Thyroid gland (tissue), 4 donors: ENCODE measurements at regions not wholly inside any gene's neighbourhood (a gene's known extent, or its start where the extent isn't known, plus 50 kb on each side); places are given as distances from the start of the nearest gene placed in this dataset.
"Not testable (repeated sequence)": the region's sequence is repeated elsewhere in the genome, so short reads cannot be mapped to it uniquely, and the experiment has no call there.

Experiments used
- CTCF ChIP-seq, 6 experiments: fragments of 200-600 bp in 3 of 6; fragments of 450-650 bp in 3 of 6; sonication (generic) in 3 of 6; IDR thresholded peaks; one replicate each; pipeline ENCODE4 v1.5.1; 2016 to 2019; ENCODE audit warnings: antibody characterized with exemption in 6 of 6, mild to moderate bottlenecking in 2 of 6, inconsistent platforms in 1 of 6, moderate library complexity in 1 of 6
- POLR2A ChIP-seq, 2 donors: fragments of 450-650 bp; IDR thresholded peaks; one replicate each; pipeline ENCODE4 v1.6.1; 2017; ENCODE audit warnings: antibody characterized with exemption in 2 of 2, mild to moderate bottlenecking in 2 of 2, moderate library complexity in 1 of 2

GRCh38 chr6:74704540-74704939 lies 501.3 kb downstream of the COL12A1 start:
- not testable (repeated sequence) for TF ChIP-seq CTCF, POLR2A (IDR thresholded peaks at IDR 0.05)
